Fibroblast of upper back skin (primary cell): ENCODE measurements at regions not wholly inside any gene's neighbourhood (a gene's known extent, or its start where the extent isn't known, plus 50 kb on each side); places are given as distances from the start of the nearest gene placed in this dataset.

ENCODE experiments used
- DNase-seq: peaks from one replicate; pipeline ENCODE4 v3.0.0-alpha.2; 2013

GRCh38 chr13:99125326-99125915 lies 75.2 kb upstream of the UBAC2 start:
- DNase-seq, result no peak

GRCh38 chr13:99126821-99127220 lies 73.8 kb upstream of the UBAC2 start:
- DNase-seq, result no peak

- DNase-seq, result no peak
Measured at GRCh38 chr13:99129050-99129449, 71.6 kb upstream of the UBAC2 start.

- DNase-seq, result no peak
Measured at GRCh38 chr13:99129951-99130350, 70.7 kb upstream of the UBAC2 start.

GRCh38 chr13:99131410-99131809 lies 69.2 kb upstream of the UBAC2 start:
- no peak for DNase-seq

GRCh38 chr13:99132295-99132835 lies 68.3 kb upstream of the UBAC2 start:
- no peak for DNase-seq

- no peak for DNase-seq
Measured at GRCh38 chr13:99133230-99133629, 67.4 kb upstream of the UBAC2 start.

- DNase-seq, result no peak
Measured at GRCh38 chr13:99133848-99134247, 66.8 kb upstream of the UBAC2 start.

GRCh38 chr13:99135591-99135990 lies 65.1 kb upstream of the UBAC2 start:
- DNase-seq, result no peak

GRCh38 chr13:99136427-99136954 lies 64.2 kb upstream of the UBAC2 start:
- DNase-seq, result no peak

GRCh38 chr13:99140831-99141230 lies 59.8 kb upstream of the UBAC2 start:
- peak; percentile 7 for DNase-seq

GRCh38 chr13:99143904-99144303 lies 56.8 kb upstream of the UBAC2 start:
- DNase-seq, result no peak

GRCh38 chr13:99144306-99144705 lies 56.3 kb upstream of the UBAC2 start:
- no peak for DNase-seq

GRCh38 chr13:99145461-99145860 lies 55.2 kb upstream of the UBAC2 start:
- no peak for DNase-seq

- peak; percentile 87 for DNase-seq
Measured at GRCh38 chr13:99150575-99151361, 49.9 kb upstream of the UBAC2 start.
